Hepatocyte (in vitro differentiated cells): ENCODE measurements at regions not wholly inside any gene's neighbourhood (a gene's known extent, or its start where the extent isn't known, plus 50 kb on each side); places are given as distances from the start of the nearest gene placed in this dataset.

Source experiments
- DNase-seq: peaks from one replicate; pipeline ENCODE4 v3.0.0-alpha.2; 2016; ENCODE audit warnings: low spot score
- H2AFZ ChIP-seq: fragments of 200-600 bp; sonication (generic); 2 replicates; pipeline ENCODE4 v1.6.0; 2016; ENCODE audit warnings: antibody characterized with exemption, mild to moderate bottlenecking
- H3K27ac ChIP-seq: fragments of 200-600 bp; sonication (generic); 2 replicates; pipeline ENCODE4 v1.5.1; 2016; ENCODE audit warnings: mild to moderate bottlenecking
- H3K27me3 ChIP-seq: fragments of 200-600 bp; sonication (generic); 2 replicates; pipeline ENCODE4 v1.6.1; 2016
- H3K36me3 ChIP-seq: fragments of 200-600 bp; sonication (generic); replicated peaks from 2 replicates; pipeline ENCODE4 v1.5.1; 2016; ENCODE audit warnings: low read depth; ENCODE audit not compliant: insufficient read depth
- H3K4me1 ChIP-seq: fragments of 200-600 bp; sonication (generic); 2 replicates; pipeline ENCODE4 v1.5.1; 2016; ENCODE audit warnings: mild to moderate bottlenecking, moderate library complexity; ENCODE audit not compliant: insufficient read depth
- H3K4me2 ChIP-seq: fragments of 200-600 bp; sonication (generic); 2 replicates; pipeline ENCODE4 v1.6.0; 2016
- H3K4me3 ChIP-seq: fragments of 200-600 bp; sonication (generic); 2 replicates; pipeline ENCODE4 v1.5.1; 2016; ENCODE audit warnings: mild to moderate bottlenecking
- H3K79me2 ChIP-seq: fragments of 200-600 bp; sonication (generic); 2 replicates; pipeline ENCODE4 v1.6.0; 2017; ENCODE audit warnings: mild to moderate bottlenecking
- H3K9me2 ChIP-seq: fragments of 200-600 bp; sonication (generic); replicated peaks from 2 replicates; pipeline ENCODE4 v1.6.0; 2017; ENCODE audit warnings: mild to moderate bottlenecking; ENCODE audit not compliant: insufficient read depth
- H3K9me3 ChIP-seq: fragments of 200-600 bp; sonication (generic); 2 replicates; pipeline ENCODE4 v1.5.1; 2016; ENCODE audit warnings: low read depth, mild to moderate bottlenecking
- H4K20me1 ChIP-seq: fragments of 200-600 bp; sonication (generic); 2 replicates; pipeline ENCODE4 v1.6.0; 2016; ENCODE audit warnings: mild to moderate bottlenecking; ENCODE audit not compliant: insufficient read depth, poor library complexity, severe bottlenecking
- EZH2 ChIP-seq: fragments of 200-600 bp; sonication (generic); IDR thresholded peaks from 2 replicates; pipeline ENCODE4 v1.6.1; 2016; ENCODE audit warnings: antibody characterized with exemption, mild to moderate bottlenecking, borderline replicate concordance
- EZH2phosphoT487 ChIP-seq: fragments of 200-600 bp; sonication (generic); IDR thresholded peaks from one replicate; pipeline ENCODE4 v1.6.1; 2018; ENCODE audit warnings: antibody characterized with exemption, mild to moderate bottlenecking, low read depth, moderate library complexity; ENCODE audit not compliant: unreplicated experiment, severe bottlenecking
- WGBS: methylation state at CpG from one replicate; pipeline ENCODE4 v1.1.6; 2016; ENCODE audit warnings: low lambda C conversion rate; ENCODE audit errors: missing lambda C conversion rate; 5-methylcytosine and 5-hydroxymethylcytosine counted together
- TF ChIP-seq, protein P1 (sequence below): fragments of 200-600 bp; sonication (generic); IDR thresholded peaks from 2 replicates; pipeline ENCODE4 v1.5.1; 2016; ENCODE audit warnings: antibody characterized with exemption, mild to moderate bottlenecking; ENCODE audit not compliant: poor library complexity

DNA sequence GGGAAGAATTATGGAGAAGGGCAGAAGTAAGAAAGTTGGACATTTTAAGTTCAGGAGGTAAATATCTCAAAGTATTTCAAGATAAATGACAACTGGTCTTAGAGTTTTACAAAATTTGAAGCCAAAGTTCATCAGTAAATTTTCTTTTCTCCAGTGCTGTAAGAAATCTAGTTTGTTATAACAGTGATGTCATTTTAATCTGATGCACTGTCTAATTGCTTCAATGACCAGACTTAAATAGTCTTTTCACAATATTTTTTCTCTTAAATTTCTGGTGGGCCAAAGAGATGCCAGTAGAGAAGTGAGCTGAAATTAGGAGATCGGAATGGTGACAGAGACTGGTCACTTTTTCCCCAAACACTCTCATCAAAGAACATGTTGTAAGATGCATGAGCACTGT lies 156.5 kb upstream of the TMEM161B start:
- Histone ChIP-seq H3K27ac (no peak overlapping the region), H4K20me1 (no peaks in the 10 kb centered on the region), H3K79me2 (no peaks in the 10 kb centered on the region), H2AFZ (no peak overlapping the region), H3K4me2 (no peak overlapping the region), H3K9me2 (no peaks in the 10 kb centered on the region), H3K36me3 (no peaks in the 10 kb centered on the region), H3K9me3 (no peaks in the 10 kb centered on the region), H3K4me3 (no peak overlapping the region), H3K27me3 (no peaks in the 10 kb centered on the region), H3K4me1 (no peaks in the 10 kb centered on the region)
- TF ChIP-seq EZH2 (no peak), EZH2phosphoT487 (no peak)
- TF ChIP-seq, protein P1, sequence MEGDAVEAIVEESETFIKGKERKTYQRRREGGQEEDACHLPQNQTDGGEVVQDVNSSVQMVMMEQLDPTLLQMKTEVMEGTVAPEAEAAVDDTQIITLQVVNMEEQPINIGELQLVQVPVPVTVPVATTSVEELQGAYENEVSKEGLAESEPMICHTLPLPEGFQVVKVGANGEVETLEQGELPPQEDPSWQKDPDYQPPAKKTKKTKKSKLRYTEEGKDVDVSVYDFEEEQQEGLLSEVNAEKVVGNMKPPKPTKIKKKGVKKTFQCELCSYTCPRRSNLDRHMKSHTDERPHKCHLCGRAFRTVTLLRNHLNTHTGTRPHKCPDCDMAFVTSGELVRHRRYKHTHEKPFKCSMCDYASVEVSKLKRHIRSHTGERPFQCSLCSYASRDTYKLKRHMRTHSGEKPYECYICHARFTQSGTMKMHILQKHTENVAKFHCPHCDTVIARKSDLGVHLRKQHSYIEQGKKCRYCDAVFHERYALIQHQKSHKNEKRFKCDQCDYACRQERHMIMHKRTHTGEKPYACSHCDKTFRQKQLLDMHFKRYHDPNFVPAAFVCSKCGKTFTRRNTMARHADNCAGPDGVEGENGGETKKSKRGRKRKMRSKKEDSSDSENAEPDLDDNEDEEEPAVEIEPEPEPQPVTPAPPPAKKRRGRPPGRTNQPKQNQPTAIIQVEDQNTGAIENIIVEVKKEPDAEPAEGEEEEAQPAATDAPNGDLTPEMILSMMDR: no peak
- no peak for DNase-seq
- WGBS: 97% methylated on average over 1 of the region's 1 CpG

DNA sequence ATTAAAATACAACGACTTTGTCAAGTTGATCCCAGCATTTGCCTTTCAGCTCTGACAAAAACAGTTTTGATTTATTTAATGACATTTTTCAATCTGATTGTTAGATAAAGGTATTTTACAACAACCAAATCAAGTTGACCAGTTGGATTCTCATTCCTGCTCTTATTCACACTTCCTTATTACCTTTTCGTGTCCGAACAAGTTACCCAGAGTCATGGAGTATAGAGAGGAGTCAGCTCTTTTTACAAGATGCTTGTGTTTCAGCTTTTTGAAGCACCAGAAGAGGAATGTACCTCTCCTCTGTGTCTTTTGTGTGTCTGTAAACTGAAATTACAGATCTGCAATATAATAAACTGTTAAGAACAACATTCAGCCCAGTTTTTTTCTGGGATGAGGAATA lies 151.3 kb upstream of the TMEM161B start:
- no peaks in the 10 kb centered on the region for H3K9me3 ChIP-seq
- H4K20me1 ChIP-seq: no peaks in the 10 kb centered on the region
- no peak overlapping the region for H3K27ac ChIP-seq
- no peak for DNase-seq
- no peaks in the 10 kb centered on the region for H3K27me3 ChIP-seq
- H3K79me2 ChIP-seq: no peaks in the 10 kb centered on the region
- H3K4me3 ChIP-seq: no peak overlapping the region
- H3K9me2 ChIP-seq: no peaks in the 10 kb centered on the region
- H3K4me2 ChIP-seq: no peak overlapping the region
- H3K36me3 ChIP-seq: no peaks in the 10 kb centered on the region
- TF ChIP-seq EZH2 (no peak), EZH2phosphoT487 (no peak)
- TF ChIP-seq, protein P1: no peak
- WGBS: 92% methylated on average over 3 of the region's 3 CpGs
- H3K4me1 ChIP-seq: no peaks in the 10 kb centered on the region
- H2AFZ ChIP-seq: no peak overlapping the region

DNA sequence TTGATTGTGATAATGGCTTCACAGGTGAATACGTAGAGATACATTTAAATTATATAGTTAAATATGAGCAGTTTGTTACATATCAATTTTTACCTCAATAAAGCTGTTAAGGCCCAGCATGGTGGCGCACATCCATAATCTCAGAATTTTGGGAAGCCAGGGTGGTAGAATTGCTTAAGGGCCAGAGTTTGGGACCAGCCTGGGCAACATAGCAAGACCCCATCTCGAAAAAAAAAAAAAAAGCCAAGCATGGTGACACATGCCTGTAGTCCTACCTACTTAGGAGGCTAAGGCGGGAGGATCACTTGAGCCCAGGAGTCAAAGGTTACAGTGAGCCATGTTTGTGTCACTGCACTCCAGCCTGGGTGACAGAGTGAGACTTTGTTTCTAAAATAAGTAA lies 138.7 kb upstream of the TMEM161B start:
- H3K36me3 ChIP-seq: no peaks in the 10 kb centered on the region
- no peak overlapping the region for H3K4me3 ChIP-seq
- H3K4me2 ChIP-seq: no peak overlapping the region
- no peaks in the 10 kb centered on the region for H3K9me2 ChIP-seq
- no peak overlapping the region for H2AFZ ChIP-seq
- H3K9me3 ChIP-seq: no peaks in the 10 kb centered on the region
- peaks cover 3% of the 10 kb centered on the region for H3K27me3 ChIP-seq
- no peak for DNase-seq
- no peak overlapping the region for H3K27ac ChIP-seq
- TF ChIP-seq, protein P1: no peak
- TF ChIP-seq EZH2: no peak
- TF ChIP-seq EZH2phosphoT487: no peak
- H4K20me1 ChIP-seq: no peaks in the 10 kb centered on the region
- 87% methylated on average over 4 of the region's 4 CpGs for WGBS
- H3K79me2 ChIP-seq: no peaks in the 10 kb centered on the region
- H3K4me1 ChIP-seq: no peaks in the 10 kb centered on the region

DNA sequence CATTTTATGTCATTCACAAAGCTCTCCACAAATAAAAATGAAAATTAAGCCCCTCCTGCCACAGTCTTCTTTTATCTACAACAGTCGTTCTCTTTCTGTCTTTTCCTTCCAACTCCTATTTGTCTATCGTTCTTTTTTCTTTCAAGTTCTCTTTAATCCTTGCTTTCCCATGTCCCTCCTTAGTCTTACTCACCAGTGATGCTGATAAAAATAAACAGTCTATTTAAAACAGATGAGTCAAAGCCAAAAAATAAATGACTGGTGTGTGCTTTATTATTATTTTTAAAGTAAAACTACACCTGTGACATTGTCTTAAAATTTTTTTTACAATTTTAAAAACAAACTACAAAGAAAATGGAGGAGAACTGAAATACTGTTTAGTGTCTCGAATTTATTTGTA lies 137.1 kb upstream of the TMEM161B start:
- Histone ChIP-seq H3K4me3 (no peak overlapping the region), H2AFZ (no peak overlapping the region), H3K27me3 (peaks cover 3% of the 10 kb centered on the region), H3K4me2 (no peak overlapping the region), H3K79me2 (no peaks in the 10 kb centered on the region), H3K9me2 (no peaks in the 10 kb centered on the region), H3K4me1 (no peaks in the 10 kb centered on the region), H3K27ac (no peak overlapping the region), H3K9me3 (no peaks in the 10 kb centered on the region), H4K20me1 (no peaks in the 10 kb centered on the region), H3K36me3 (no peaks in the 10 kb centered on the region)
- 77% methylated on average over 3 of the region's 3 CpGs for WGBS
- TF ChIP-seq EZH2 (no peak), EZH2phosphoT487 (no peak)
- TF ChIP-seq, protein P1: no peak
- no peak for DNase-seq
